ENCODE measurements at regions not wholly inside any gene's neighbourhood (a gene's known extent, or its start where the extent isn't known, plus 50 kb on each side); places are given as distances from the start of the nearest gene placed in this dataset.

- BruUV-seq (replicated peaks) = no TSS peak
- ChIA-PET POLR2A (ENCODE audit: unreplicated experiment) (no interaction called here), CTCF (no interaction called here)
- Histone ChIP-seq H3K79me2 (ENCODE audit: low read depth) (no peaks in the 10 kb centered on the region), H3K4me2 (no peak overlapping the region), H3K27me3 (ENCODE audit: insufficient read depth, low read depth) (no peaks in the 10 kb centered on the region), H2AFZ (no peak overlapping the region), H3F3A (ENCODE audit: insufficient read depth, low read depth) (no peaks in the 10 kb centered on the region), H3K9me3 (ENCODE audit: insufficient read depth, low read depth) (no peaks in the 10 kb centered on the region), H3K4me3 (no peak overlapping the region), H3K9me2 (ENCODE audit: insufficient read depth) (no peaks in the 10 kb centered on the region), H3K27ac (no peak overlapping the region), H4K20me1 (ENCODE audit: insufficient read depth) (no peaks in the 10 kb centered on the region), H3K4me1 (replicated peaks; ENCODE audit: insufficient read depth) (no peaks in the 10 kb centered on the region), H3K36me3 (ENCODE audit: low read depth) (no peaks in the 10 kb centered on the region)
- no peak for DNase-seq
- intact Hi-C loops (cut with micrococcal nuclease; ENCODE audit: unreplicated experiment) = no loop called here
- TF ChIP-seq CTCF (conservative IDR thresholded peaks at IDR 0.05) (no peak), EZH2 (IDR thresholded peaks at IDR 0.05; ENCODE audit: low read depth) (no peak)
These were observed 404.5 kb downstream of the ADRA2A start for GRCh38 chr10:111481261-111481826.

GRCh38 chr10:111481866-111482265 is 405.0 kb downstream of the ADRA2A start:
- Histone ChIP-seq H3K4me1 (replicated peaks; ENCODE audit: insufficient read depth) (no peaks in the 10 kb centered on the region), H3K79me2 (ENCODE audit: low read depth) (no peaks in the 10 kb centered on the region), H3K4me2 (no peak overlapping the region), H3K4me3 (no peak overlapping the region), H4K20me1 (ENCODE audit: insufficient read depth) (no peaks in the 10 kb centered on the region), H3K27me3 (ENCODE audit: insufficient read depth, low read depth) (no peaks in the 10 kb centered on the region), H3K27ac (no peak overlapping the region), H3K9me2 (ENCODE audit: insufficient read depth) (no peaks in the 10 kb centered on the region), H3F3A (ENCODE audit: insufficient read depth, low read depth) (no peaks in the 10 kb centered on the region), H3K36me3 (ENCODE audit: low read depth) (no peaks in the 10 kb centered on the region), H3K9me3 (ENCODE audit: insufficient read depth, low read depth) (no peaks in the 10 kb centered on the region), H2AFZ (no peak overlapping the region)
- TF ChIP-seq CTCF (conservative IDR thresholded peaks at IDR 0.05) (no peak), EZH2 (IDR thresholded peaks at IDR 0.05; ENCODE audit: low read depth) (no peak)
- no peak for DNase-seq
- ChIA-PET POLR2A (ENCODE audit: unreplicated experiment) (no interaction called here), CTCF (no interaction called here)
- intact Hi-C loops (cut with micrococcal nuclease; ENCODE audit: unreplicated experiment) = no loop called here
- no TSS peak for BruUV-seq (replicated peaks)

GRCh38 chr10:111482621-111483216 is 405.9 kb downstream of the ADRA2A start:
- H3K9me2 ChIP-seq (ENCODE audit: insufficient read depth) = no peaks in the 10 kb centered on the region
- BruUV-seq (replicated peaks) = no TSS peak
- H3K79me2 ChIP-seq (ENCODE audit: low read depth) = no peaks in the 10 kb centered on the region
- no peaks in the 10 kb centered on the region for H3K27me3 ChIP-seq (ENCODE audit: insufficient read depth, low read depth)
- H3K4me2 ChIP-seq = no peak overlapping the region
- no peaks in the 10 kb centered on the region for H3K9me3 ChIP-seq (ENCODE audit: insufficient read depth, low read depth)
- no peak overlapping the region for H3K4me3 ChIP-seq
- no peaks in the 10 kb centered on the region for H3F3A ChIP-seq (ENCODE audit: insufficient read depth, low read depth)
- POLR2A ChIA-PET (ENCODE audit: unreplicated experiment) = no interaction called here
- DNase-seq = no peak
- intact Hi-C loops (cut with micrococcal nuclease; ENCODE audit: unreplicated experiment) = no loop called here
- no peak for TF ChIP-seq CTCF (conservative IDR thresholded peaks at IDR 0.05)
- no peak for TF ChIP-seq EZH2 (IDR thresholded peaks at IDR 0.05; ENCODE audit: low read depth)
- H3K27ac ChIP-seq = no peak overlapping the region
- no peaks in the 10 kb centered on the region for H3K4me1 ChIP-seq (replicated peaks; ENCODE audit: insufficient read depth)
- no peaks in the 10 kb centered on the region for H3K36me3 ChIP-seq (ENCODE audit: low read depth)
- H4K20me1 ChIP-seq (ENCODE audit: insufficient read depth) = no peaks in the 10 kb centered on the region
- no peak overlapping the region for H2AFZ ChIP-seq
- CTCF ChIA-PET = no interaction called here
